ENCODE measurements at regions not wholly inside any gene's neighbourhood (a gene's known extent, or its start where the extent isn't known, plus 50 kb on each side); places are given as distances from the start of the nearest gene placed in this dataset.
"Not testable (repeated sequence)": the region's sequence is repeated elsewhere in the genome, so short reads cannot be mapped to it uniquely, and the experiment has no call there.

GRCh38 chr1:16794609-16795008, 54.3 kb downstream of the RNU1-4 start:
- H3K36me3 Mint-ChIP-seq (ENCODE audit: low read depth); H3K4me3 Mint-ChIP-seq; H3K9me3 Mint-ChIP-seq; H3K27ac Mint-ChIP-seq; H3K4me1 Mint-ChIP-seq: not testable (repeated sequence)
- H3K27me3 Mint-ChIP-seq (ENCODE audit: low read depth), result peaks cover 24% of the 10 kb centered on the region

GRCh38 chr1:16795119-16795518, 54.8 kb downstream of the RNU1-4 start:
- not testable (repeated sequence) for H3K4me3 Mint-ChIP-seq; H3K27ac Mint-ChIP-seq; H3K4me1 Mint-ChIP-seq; H3K36me3 Mint-ChIP-seq (ENCODE audit: low read depth); H3K9me3 Mint-ChIP-seq
- H3K27me3 Mint-ChIP-seq (ENCODE audit: low read depth), result peaks cover 24% of the 10 kb centered on the region

- not testable (repeated sequence) for H3K4me3 Mint-ChIP-seq; H3K36me3 Mint-ChIP-seq (ENCODE audit: low read depth); H3K4me1 Mint-ChIP-seq; H3K27ac Mint-ChIP-seq; H3K9me3 Mint-ChIP-seq
- peaks cover 24% of the 10 kb centered on the region for H3K27me3 Mint-ChIP-seq (ENCODE audit: low read depth)
Measured at GRCh38 chr1:16796179-16796578, 55.9 kb downstream of the RNU1-4 start.

- peaks cover 24% of the 10 kb centered on the region for H3K27me3 Mint-ChIP-seq (ENCODE audit: low read depth)
- H3K4me3 Mint-ChIP-seq; H3K9me3 Mint-ChIP-seq; H3K36me3 Mint-ChIP-seq (ENCODE audit: low read depth); H3K4me1 Mint-ChIP-seq: not testable (repeated sequence)
- peak overlapping the region in 1 of 3 experiments; percentile 6 for H3K27ac Mint-ChIP-seq
Measured at GRCh38 chr1:16796625-16797046, 56.3 kb downstream of the RNU1-4 start.

- H3K9me3 Mint-ChIP-seq; H3K36me3 Mint-ChIP-seq (ENCODE audit: low read depth); H3K4me1 Mint-ChIP-seq; H3K27ac Mint-ChIP-seq; H3K4me3 Mint-ChIP-seq: not testable (repeated sequence)
- peaks cover 24% of the 10 kb centered on the region for H3K27me3 Mint-ChIP-seq (ENCODE audit: low read depth)
Measured at GRCh38 chr1:16797065-16797464, 56.7 kb downstream of the RNU1-4 start.

- H3K4me3 Mint-ChIP-seq; H3K36me3 Mint-ChIP-seq (ENCODE audit: low read depth); H3K9me3 Mint-ChIP-seq; H3K4me1 Mint-ChIP-seq; H3K27ac Mint-ChIP-seq: not testable (repeated sequence)
- H3K27me3 Mint-ChIP-seq (ENCODE audit: low read depth), result peaks cover 24% of the 10 kb centered on the region
Measured at GRCh38 chr1:16798050-16798449, 57.7 kb downstream of the RNU1-4 start.
